H1 (cell line): ENCODE measurements at regions not wholly inside any gene's neighbourhood (a gene's known extent, or its start where the extent isn't known, plus 50 kb on each side); places are given as distances from the start of the nearest gene placed in this dataset.

Experiments
- CTCF ChIA-PET: fragments of 300-600 bp; sonication (Branson Sonifier 250); formaldehyde crosslinking; loops from one replicate; lab custom pipeline; 2021; ENCODE audit not compliant: partially characterized antibody; lab: Charles Lee
- POLR2A ChIA-PET: fragments of 300-600 bp; sonication (Branson Sonifier 250); formaldehyde crosslinking; loops from one replicate; lab custom pipeline; 2021; ENCODE audit warnings: inconsistent platforms; ENCODE audit not compliant: partially characterized antibody; lab: Charles Lee
- DNase-seq, 2 experiments: peaks; one replicate each; pipeline versions ENCODE4 v3.0.0 to v3.0.0-alpha.2; 2010 to 2022; ENCODE audit warnings: low spot score in 2 of 2, low read depth in 1 of 2, mixed read lengths in 1 of 2
- FAIRE-seq: peaks from 2 replicates; lab custom pipeline; 2011; peaks lifted over from hg19 to GRCh38; lab: Jason Lieb, UNC
- H2AFZ ChIP-seq: 2 replicates; pipeline ENCODE4 v1.8.1; 2012; ENCODE audit warnings: low read length, inconsistent platforms
- H2AK5ac ChIP-seq: 2 replicates; pipeline ENCODE4 v1.6.1; 2013; ENCODE audit warnings: low read depth, low read length
- H2BK120ac ChIP-seq: replicated peaks from 2 replicates; pipeline ENCODE3; 2013; ENCODE audit warnings: low read depth, low read length, inconsistent platforms
- H2BK12ac ChIP-seq: 2 replicates; pipeline ENCODE4 v1.6.1; 2013; ENCODE audit warnings: low read depth, low read length
- H2BK15ac ChIP-seq: 2 replicates; pipeline ENCODE4 v1.6.1; 2013; ENCODE audit warnings: low read length
- H2BK20ac ChIP-seq: 2 replicates; pipeline ENCODE4 v1.6.1; 2013; ENCODE audit warnings: low read length
- H2BK5ac ChIP-seq: 2 replicates; pipeline ENCODE4 v1.6.1; 2013; ENCODE audit warnings: low read depth, low read length
- H3K14ac ChIP-seq: 2 replicates; pipeline ENCODE4 v1.6.1; 2013; ENCODE audit warnings: inconsistent platforms; ENCODE audit not compliant: insufficient read length
- H3K18ac ChIP-seq: 2 replicates; pipeline ENCODE4 v1.6.1; 2013; ENCODE audit warnings: low read length; ENCODE audit errors: extremely low read depth
- H3K23ac ChIP-seq: 2 replicates; pipeline ENCODE4 v1.6.1; 2013; ENCODE audit warnings: inconsistent platforms; ENCODE audit not compliant: insufficient read length
- H3K23me2 ChIP-seq: 2 replicates; pipeline ENCODE4 v1.6.1; 2013; ENCODE audit warnings: low read depth, low read length
- H3K27ac ChIP-seq: 2 replicates; pipeline ENCODE4 v1.6.1; 2011; ENCODE audit warnings: low read depth, low read length, inconsistent platforms
- H3K27me3 ChIP-seq, 4 experiments: replicated peaks in 1 of 4; 1 replicate in 1 of 4; 2 replicates in 3 of 4; pipeline versions ENCODE4 v1.6.1 to v1.8.1; 2011 to 2013; ENCODE audit warnings: low read length in 3 of 4, mild to moderate bottlenecking in 3 of 4, inconsistent platforms in 2 of 4, mixed read lengths in 2 of 4, moderate library complexity in 1 of 4; ENCODE audit not compliant: control insufficient read depth in 3 of 4, insufficient read depth in 3 of 4; ENCODE audit errors: extremely low read depth in 1 of 4
- H3K36me3 ChIP-seq, 4 experiments: 2 replicates each; pipeline versions ENCODE4 v1.6.1 to v1.8.1; 2011 to 2013; ENCODE audit warnings: mild to moderate bottlenecking in 4 of 4, low read length in 3 of 4, moderate library complexity in 2 of 4, control low read depth in 1 of 4, inconsistent platforms in 1 of 4; ENCODE audit not compliant: insufficient read depth in 4 of 4, control insufficient read depth in 2 of 4
- H3K4ac ChIP-seq: replicated peaks from 2 replicates; pipeline ENCODE3; 2013; ENCODE audit warnings: low read length, low read depth, mixed read lengths, inconsistent platforms; ENCODE audit not compliant: insufficient read length
- H3K4me1 ChIP-seq, 4 experiments: replicated peaks in 1 of 4; 1 replicate in 1 of 4; 2 replicates in 3 of 4; pipeline versions ENCODE4 v1.6.1 to v1.8.1; 2011 to 2013; ENCODE audit warnings: low read length in 3 of 4, inconsistent platforms in 2 of 4, mixed read lengths in 1 of 4; ENCODE audit not compliant: insufficient read depth in 4 of 4, control insufficient read depth in 3 of 4
- H3K4me2 ChIP-seq, 2 experiments: 2 replicates each; pipeline versions ENCODE4 v1.6.1 to v1.8.1; 2011 to 2013; ENCODE audit warnings: low read depth in 2 of 2, low read length in 2 of 2, control low read depth in 1 of 2, inconsistent platforms in 1 of 2, mild to moderate bottlenecking in 1 of 2; ENCODE audit not compliant: insufficient read depth in 1 of 2
- H3K4me3 ChIP-seq, 4 experiments: fragments of 200-600, 300-600 bp in 1 of 4; sonication (generic), shearing (Covaris generic), sonication (Bioruptor Twin) in 1 of 4; 2 replicates each; pipeline versions ENCODE4 v1.5.1 to v1.8.1; 2011 to 2016; ENCODE audit warnings: low read length in 4 of 4, low read depth in 3 of 4, control low read depth in 2 of 4, inconsistent platforms in 2 of 4, mild to moderate bottlenecking in 2 of 4, mixed read lengths in 1 of 4, moderate library complexity in 1 of 4; ENCODE audit not compliant: insufficient read depth in 2 of 4; ENCODE audit errors: extremely low read depth in 1 of 4
- H3K56ac ChIP-seq: replicated peaks from 2 replicates; pipeline ENCODE3; 2013; ENCODE audit warnings: low read depth, mild to moderate bottlenecking, mixed read lengths, low read length, inconsistent platforms; ENCODE audit not compliant: insufficient read length
- H3K79me1 ChIP-seq: 2 replicates; pipeline ENCODE4 v1.6.1; 2013; ENCODE audit warnings: low read depth, low read length, control low read depth
- H3K79me2 ChIP-seq, 2 experiments: 2 replicates each; pipeline versions ENCODE4 v1.6.1 to v1.8.1; 2012 to 2013; ENCODE audit warnings: low read length in 2 of 2, mild to moderate bottlenecking in 2 of 2, inconsistent platforms in 1 of 2; ENCODE audit not compliant: insufficient read depth in 2 of 2, control insufficient read depth in 1 of 2
- H3K9ac ChIP-seq, 4 experiments: replicated peaks in 1 of 4; 1 replicate in 1 of 4; 2 replicates in 3 of 4; pipeline versions ENCODE4 v1.6.1 to v1.8.1; 2011 to 2013; ENCODE audit warnings: low read depth in 3 of 4, low read length in 3 of 4, control low read depth in 2 of 4, mild to moderate bottlenecking in 2 of 4, moderate library complexity in 2 of 4, inconsistent platforms in 1 of 4; ENCODE audit errors: extremely low read depth in 1 of 4
- H3K9me3 ChIP-seq, 2 experiments: 2 replicates each; pipeline versions ENCODE4 v1.6.1 to v1.8.1; 2012 to 2013; ENCODE audit warnings: mild to moderate bottlenecking in 2 of 2, moderate library complexity in 2 of 2, control low read depth in 1 of 2, inconsistent platforms in 1 of 2, low read depth in 1 of 2, low read length in 1 of 2, mixed read lengths in 1 of 2; ENCODE audit not compliant: insufficient read depth in 2 of 2
- H4K20me1 ChIP-seq, 2 experiments: replicated peaks in 1 of 2; 2 replicates each; pipeline versions ENCODE3 to v1.8.1; 2011 to 2013; ENCODE audit warnings: inconsistent platforms in 2 of 2, low read length in 2 of 2, mild to moderate bottlenecking in 1 of 2; ENCODE audit not compliant: insufficient read depth in 2 of 2, control insufficient read depth in 1 of 2
- H4K5ac ChIP-seq: 2 replicates; pipeline ENCODE4 v1.6.1; 2013; ENCODE audit warnings: low read length, low read depth, mixed read lengths, inconsistent platforms; ENCODE audit not compliant: insufficient read length
- H4K8ac ChIP-seq: 2 replicates; pipeline ENCODE4 v1.8.0; 2013; ENCODE audit warnings: mild to moderate bottlenecking, moderate library complexity, low read length, inconsistent platforms; ENCODE audit not compliant: insufficient read depth; ENCODE audit errors: extremely low read depth
- H4K91ac ChIP-seq: replicated peaks from 2 replicates; pipeline ENCODE3; 2013; ENCODE audit warnings: low read length, mixed read lengths, inconsistent platforms; ENCODE audit not compliant: insufficient read length
- ATF2 ChIP-seq: IDR thresholded peaks from 2 replicates; pipeline ENCODE4 v1.6.1; 2012; ENCODE audit warnings: low read length, inconsistent platforms
- BACH1 ChIP-seq: IDR thresholded peaks from 2 replicates; pipeline ENCODE4 v1.6.1; 2012; ENCODE audit warnings: low read length, improper control_type of control experiment
- CHD1 ChIP-seq: IDR thresholded peaks from 2 replicates; pipeline ENCODE4 v1.6.1; 2012; ENCODE audit warnings: low read depth, low read length, improper control_type of control experiment
- EGR1 ChIP-seq: IDR thresholded peaks from 2 replicates; pipeline ENCODE4 v1.6.1; 2011; ENCODE audit warnings: low read depth, low read length, borderline replicate concordance
- EP300 ChIP-seq, 2 experiments: IDR thresholded peaks; 1 replicate in 1 of 2; 2 replicates in 1 of 2; pipeline ENCODE4 v1.6.1; 2011 to 2012; ENCODE audit warnings: low read depth in 2 of 2, low read length in 2 of 2, mild to moderate bottlenecking in 2 of 2, borderline replicate concordance in 1 of 2, inconsistent platforms in 1 of 2, moderate library complexity in 1 of 2
- EZH2 ChIP-seq: fragments of 200-600 bp; sonication (generic); IDR thresholded peaks from 2 replicates; pipeline ENCODE4 v1.7.1; 2012; ENCODE audit warnings: low read depth, mild to moderate bottlenecking, moderate library complexity, low read length, inconsistent platforms; ENCODE audit not compliant: severe bottlenecking
- HDAC2 ChIP-seq, 2 experiments: fragments of 300-600 bp in 1 of 2; sonication (generic) in 1 of 2; IDR thresholded peaks; 2 replicates each; pipeline ENCODE4 v1.6.1; 2011 to 2012; ENCODE audit warnings: low read depth in 2 of 2, low read length in 2 of 2, mild to moderate bottlenecking in 2 of 2, moderate library complexity in 2 of 2, borderline replicate concordance in 1 of 2, inconsistent platforms in 1 of 2
- JUND ChIP-seq: IDR thresholded peaks from 2 replicates; pipeline ENCODE4 v1.6.1; 2011; ENCODE audit warnings: mild to moderate bottlenecking, improper control_type of control experiment, low read length
- POU5F1 ChIP-seq: IDR thresholded peaks from 2 replicates; pipeline ENCODE4 v1.6.1; 2011; ENCODE audit warnings: low read depth, mild to moderate bottlenecking, low read length, moderate library complexity
- SAP30 ChIP-seq: fragments of 300-600 bp; sonication (generic); IDR thresholded peaks from 2 replicates; pipeline ENCODE4 v1.7.1; 2012; ENCODE audit warnings: low read length, moderate library complexity, mild to moderate bottlenecking, inconsistent platforms; ENCODE audit not compliant: insufficient read depth, insufficient replicate concordance
- SP1 ChIP-seq: IDR thresholded peaks from 2 replicates; pipeline ENCODE4 v1.6.1; 2011; ENCODE audit warnings: low read depth, low read length
- TEAD4 ChIP-seq: IDR thresholded peaks from 2 replicates; pipeline ENCODE4 v1.6.1; 2012; ENCODE audit warnings: low read depth, low read length, inconsistent platforms, mixed read lengths
- WGBS, 2 experiments: shearing (Covaris generic) in 1 of 2; methylation state at CpG; one replicate each; pipeline versions ENCODE4 v1.1.6 to v1.1.7; 2013 to 2015; ENCODE audit warnings: low lambda C conversion rate in 2 of 2, mixed read lengths in 2 of 2, inconsistent platforms in 1 of 2, low coverage in 1 of 2, missing lambda C conversion rate in 1 of 2; ENCODE audit not compliant: insufficient replicate concordance in 2 of 2, insufficient coverage in 1 of 2, insufficient read length in 1 of 2; ENCODE audit errors: extremely low coverage in 1 of 2, missing lambda C conversion rate in 1 of 2; 5-methylcytosine and 5-hydroxymethylcytosine counted together

GRCh38 chr5:68027519-68027918, 188.0 kb upstream of the PIK3R1 start:
- Histone ChIP-seq H2AK5ac (no peak overlapping the region), H4K20me1 (no peaks in the 10 kb centered on the region), H2BK12ac (no peak overlapping the region), H3K4me3 (no peak overlapping the region), H2AFZ (no peak overlapping the region), H4K5ac (no peak overlapping the region), H3K4me2 (no peak overlapping the region), H2BK120ac (no peak overlapping the region), H3K18ac (no peak overlapping the region), H3K56ac (no peak overlapping the region), H2BK15ac (no peak overlapping the region), H4K91ac (no peak overlapping the region), H3K79me2 (no peaks in the 10 kb centered on the region), H3K9ac (no peak overlapping the region), H3K23me2 (no peaks in the 10 kb centered on the region), H3K79me1 (no peaks in the 10 kb centered on the region), H2BK20ac (no peak overlapping the region), H2BK5ac (no peak overlapping the region), H3K9me3 (no peaks in the 10 kb centered on the region), H3K14ac (no peak overlapping the region), H3K23ac (no peak overlapping the region), H3K36me3 (no peaks in the 10 kb centered on the region), H3K4ac (no peak overlapping the region), H4K8ac (no peak overlapping the region), H3K4me1 (no peaks in the 10 kb centered on the region; a peak in 1 of 7 replicates), H3K27ac (no peak overlapping the region), H3K27me3 (no peaks in the 10 kb centered on the region)
- 95% methylated on average over 4 of the region's 4 CpGs; no CpG with 5 or more reads in 1 of the 2 experiments for WGBS, 2 experiments
- FAIRE-seq: no peak
- ChIA-PET POLR2A (no interaction called here), CTCF (interaction anchor here (0.6 kb wide), 1 partner anchor 12 kb away, joined by 3 read pairs; no protein-coding TSS in a partner anchor)
- no peak for DNase-seq
- TF ChIP-seq JUND (no peak), EP300 (IDR thresholded peaks at IDR 0.05; ENCODE audit: borderline replicate concordance in 1 of 2, low read depth in 2 of 2, low read length in 2 of 2) (no peak), POU5F1 (no peak), SP1 (no peak), EGR1 (no peak), HDAC2 (IDR thresholded peaks at IDR 0.05; ENCODE audit: borderline replicate concordance in 1 of 2, low read depth in 2 of 2, low read length in 2 of 2) (no peak), SAP30 (no peak), TEAD4 (no peak), ATF2 (no peak), CHD1 (no peak), BACH1 (no peak), EZH2 (no peak)
